HG03521 (cell line): ENCODE measurements at regions not wholly inside any gene's neighbourhood (a gene's known extent, or its start where the extent isn't known, plus 50 kb on each side); places are given as distances from the start of the nearest gene placed in this dataset.
A peak's percentile ranks its signal among the peaks of the same experiment; 100 is the strongest.

Experiments
- ATAC-seq: cut with Tn5 transposase; IDR thresholded peaks from one replicate; pipeline ENCODE4 v1.9.1; 2021; ENCODE audit warnings: mild to moderate bottlenecking, moderate library complexity; ENCODE audit not compliant: unreplicated experiment

DNA sequence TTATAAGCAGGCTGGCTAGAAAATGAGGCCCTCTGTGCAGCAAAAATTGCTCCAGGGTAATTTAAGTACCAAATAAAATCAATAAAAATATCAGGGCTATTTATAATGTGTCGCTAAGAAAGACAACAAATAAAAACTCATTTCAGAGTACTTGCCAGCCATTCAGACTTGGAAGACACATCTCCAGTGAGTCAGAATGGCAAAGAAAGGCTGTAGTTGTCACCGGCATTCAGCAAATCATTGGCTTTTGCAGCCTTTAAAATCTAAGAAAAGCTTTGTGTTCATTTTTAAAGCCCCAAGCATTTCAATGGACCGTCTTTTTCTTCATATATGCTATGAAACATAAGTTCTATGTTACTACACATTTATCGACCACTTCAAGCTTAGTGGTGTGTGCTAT, 141.1 kb upstream of the HNMT start:
- ATAC-seq: no peak

DNA sequence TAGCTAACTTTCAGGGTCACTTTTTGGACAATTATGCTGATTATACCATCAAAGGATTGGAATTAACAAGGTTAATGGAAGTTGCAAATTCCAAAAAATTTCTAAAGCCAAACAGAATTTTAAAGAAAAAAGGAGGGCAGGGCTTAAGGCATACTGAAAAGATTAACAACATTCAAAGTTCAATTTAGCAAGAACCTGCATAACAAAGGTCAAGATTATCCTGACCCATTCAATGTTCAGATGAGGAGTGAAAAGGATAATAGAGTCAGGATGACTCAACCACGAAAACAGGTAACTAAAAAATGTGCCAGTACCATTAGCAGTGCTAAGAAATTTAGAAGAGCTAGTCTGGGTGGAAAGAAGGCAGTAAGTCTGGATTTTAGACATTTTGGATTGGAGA, 139.8 kb upstream of the HNMT start:
- no peak for ATAC-seq

DNA sequence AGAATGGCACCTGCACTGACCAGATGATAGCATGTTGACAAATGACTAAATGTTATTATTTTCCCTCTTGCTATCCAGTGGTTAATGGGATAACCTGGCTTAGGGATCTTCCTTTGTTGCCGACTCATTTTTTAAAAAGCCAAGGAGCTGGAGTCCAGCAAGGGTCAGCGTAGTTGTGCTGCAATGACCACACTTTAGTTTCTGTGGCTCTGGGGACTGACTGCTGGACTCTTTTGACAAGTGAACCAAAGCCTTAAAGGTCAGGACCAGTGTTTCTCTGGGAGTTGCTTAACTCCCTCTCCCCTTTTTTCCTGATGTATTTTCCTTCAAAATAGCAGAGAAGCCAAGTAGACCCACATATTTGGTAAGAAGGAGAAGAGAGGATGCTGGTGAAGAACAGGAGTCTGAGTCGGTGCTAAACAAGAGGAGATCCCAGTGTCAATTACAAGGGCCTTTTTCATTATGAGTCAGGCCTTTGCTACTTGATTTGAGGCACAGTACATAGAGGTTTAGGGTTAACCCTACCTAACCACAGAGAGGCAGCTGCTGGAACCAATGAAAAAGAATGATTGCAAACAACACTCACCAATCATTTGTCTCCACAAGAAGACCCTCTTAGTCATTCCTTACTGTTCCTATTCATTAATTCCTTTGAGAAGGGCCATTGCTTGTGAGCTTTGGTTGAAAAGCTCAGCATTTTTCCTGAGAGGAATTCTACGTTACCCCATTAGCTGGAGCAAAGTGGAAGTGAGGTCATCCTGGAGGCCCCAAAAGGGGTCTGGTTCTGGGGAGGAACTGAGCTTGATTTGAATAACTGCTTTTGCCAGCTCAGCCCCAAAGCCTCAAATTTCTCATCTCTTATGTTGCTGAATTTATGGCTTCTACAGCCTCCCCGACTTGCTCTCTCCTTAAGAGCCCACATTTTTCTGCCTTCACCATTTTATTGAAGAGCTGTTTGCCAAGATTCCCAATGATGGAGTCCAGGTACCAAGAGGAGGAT, 137.6 kb upstream of the HNMT start:
- ATAC-seq: peak; percentile 84

DNA sequence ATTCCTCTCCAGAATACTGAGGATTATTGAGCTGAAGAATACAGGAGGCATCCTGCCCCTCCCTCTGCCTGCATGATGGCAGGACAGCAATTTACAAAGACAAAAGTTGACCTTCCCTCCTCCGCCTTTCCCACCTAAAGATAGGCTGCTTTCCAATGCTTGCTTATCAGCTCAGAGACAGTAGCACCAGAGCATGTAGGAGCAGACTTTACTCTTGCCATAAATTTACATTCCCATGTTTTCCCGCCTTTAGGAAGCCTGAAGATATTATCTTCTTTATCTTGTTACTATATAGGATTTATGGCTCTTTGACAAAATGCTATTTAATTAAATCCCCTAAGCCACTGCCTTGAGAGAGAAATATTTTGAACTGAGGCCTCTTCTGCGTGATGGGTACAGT, 135.6 kb upstream of the HNMT start:
- ATAC-seq: no peak

DNA sequence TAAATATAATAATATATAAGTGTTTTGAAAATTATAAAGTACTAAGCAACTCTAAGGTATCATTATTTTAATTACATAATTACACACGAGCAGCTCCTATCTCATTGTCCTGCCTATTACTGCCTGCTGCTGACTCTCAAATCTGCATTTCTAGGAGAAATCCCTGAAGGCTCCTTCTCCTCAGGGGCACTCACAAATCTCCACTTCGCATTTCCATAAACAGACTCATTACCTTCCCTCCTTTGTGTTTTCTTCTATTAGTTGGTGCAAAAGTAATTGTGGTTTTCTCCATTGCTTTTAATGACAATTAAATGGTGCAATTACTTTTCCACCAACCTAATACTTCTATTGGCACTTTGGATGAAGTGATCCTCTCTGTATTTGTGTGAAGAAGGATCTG, 135.0 kb upstream of the HNMT start:
- no peak for ATAC-seq

DNA sequence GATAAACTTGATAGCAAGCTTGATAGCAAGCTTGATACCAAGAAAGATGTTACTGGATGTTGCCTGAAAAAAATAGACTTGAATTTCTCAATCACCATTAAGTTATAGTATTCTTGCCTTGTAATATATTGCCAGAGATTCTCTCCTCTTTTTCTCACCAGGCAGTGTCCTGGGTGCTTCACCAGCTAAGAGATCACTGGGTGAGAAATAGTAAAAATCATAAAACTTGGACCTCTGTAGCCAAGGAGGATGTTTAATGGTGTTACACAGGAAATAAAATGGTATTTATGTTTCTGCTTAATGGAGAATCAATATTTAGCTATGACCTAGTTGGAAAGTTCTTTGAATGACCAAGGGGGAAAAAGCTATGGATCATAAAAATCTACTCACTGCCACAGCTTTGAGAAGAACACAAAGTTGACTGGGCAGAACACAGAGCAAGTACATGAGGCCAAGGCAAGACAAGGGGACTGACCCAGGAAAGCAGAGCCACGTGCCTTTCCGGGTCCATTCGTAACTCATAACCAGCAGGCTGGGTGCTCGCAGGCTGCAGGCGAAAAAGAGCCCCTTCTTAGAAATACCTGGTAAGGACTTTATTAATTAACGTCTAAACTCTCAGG, 129.4 kb upstream of the HNMT start:
- ATAC-seq: no peak

DNA sequence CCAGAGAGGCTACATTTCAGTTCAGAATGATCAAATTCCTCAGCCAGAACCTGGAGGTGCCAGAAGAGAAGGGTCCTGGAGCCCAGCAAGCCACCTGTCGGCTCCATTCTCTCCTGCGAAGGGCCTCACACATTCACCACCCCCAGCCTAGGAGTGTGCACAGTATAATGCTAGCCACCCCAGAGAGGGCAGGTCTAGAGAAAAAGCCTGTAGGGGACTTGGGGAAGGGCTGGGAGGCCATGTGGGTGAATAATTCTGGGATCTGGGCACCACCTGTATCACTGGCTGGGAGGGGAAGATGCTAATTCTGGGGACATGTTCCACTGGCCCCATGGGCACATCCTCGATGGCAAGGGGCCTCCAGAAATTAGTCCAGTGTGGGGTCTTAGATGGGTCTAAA, 127.6 kb upstream of the HNMT start:
- ATAC-seq: no peak

DNA sequence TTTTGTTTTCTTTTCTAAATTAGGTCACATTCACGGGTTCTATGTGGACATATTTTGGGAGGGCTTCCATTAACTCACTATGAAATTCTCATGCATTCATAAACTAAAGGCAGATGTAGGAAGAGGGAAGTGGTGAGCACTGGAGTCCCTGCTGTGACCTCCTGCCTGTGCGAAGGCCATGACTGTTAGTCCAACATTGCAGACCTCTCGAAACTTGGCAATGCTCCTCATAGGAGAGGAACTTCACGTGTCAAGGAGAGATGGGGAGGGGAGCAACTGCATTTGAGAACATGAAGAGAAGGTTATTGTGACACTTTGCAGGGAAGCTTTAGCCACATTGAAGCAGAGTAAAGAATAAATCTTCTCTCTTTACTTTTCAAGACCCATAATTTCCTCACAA, 126.4 kb upstream of the HNMT start:
- no peak for ATAC-seq

DNA sequence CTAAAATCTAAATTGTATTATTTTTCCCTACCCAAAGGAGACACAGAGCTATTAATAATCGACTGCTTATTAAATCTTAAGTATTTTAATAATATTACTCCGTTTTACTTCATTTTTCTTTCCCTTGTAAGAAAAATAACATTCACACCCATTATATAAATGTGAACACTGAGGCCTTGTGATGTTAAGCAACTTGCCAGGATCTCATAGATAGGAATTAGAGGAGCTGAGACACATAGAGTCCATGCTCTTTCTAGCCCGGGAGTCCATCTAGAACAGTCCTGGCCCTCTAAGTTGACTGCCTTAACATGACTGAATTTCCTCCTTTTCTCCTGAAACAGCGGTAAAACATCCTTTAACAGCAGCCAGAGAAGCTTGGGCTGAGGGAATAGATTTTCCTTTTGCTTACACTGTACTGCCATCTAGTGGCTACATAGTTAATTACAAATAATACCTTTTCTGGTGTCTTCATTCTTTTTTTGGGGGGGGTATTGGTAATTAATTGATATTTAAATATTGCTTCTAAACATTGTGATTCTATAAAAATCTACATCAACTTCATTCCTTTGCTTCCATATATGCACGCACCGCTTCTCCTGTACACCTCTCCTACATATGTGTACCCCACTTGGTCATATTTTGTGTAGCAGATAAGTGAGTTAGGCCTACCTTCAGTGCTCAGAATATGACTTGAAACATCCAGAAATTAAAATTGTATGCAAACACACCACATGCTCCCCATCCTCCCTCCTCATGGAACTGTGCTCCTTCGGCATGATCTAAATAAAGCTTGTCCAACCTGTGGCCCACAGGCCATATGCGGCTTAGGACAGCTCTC, 125.8 kb upstream of the HNMT start:
- peak; percentile 51 for ATAC-seq

DNA sequence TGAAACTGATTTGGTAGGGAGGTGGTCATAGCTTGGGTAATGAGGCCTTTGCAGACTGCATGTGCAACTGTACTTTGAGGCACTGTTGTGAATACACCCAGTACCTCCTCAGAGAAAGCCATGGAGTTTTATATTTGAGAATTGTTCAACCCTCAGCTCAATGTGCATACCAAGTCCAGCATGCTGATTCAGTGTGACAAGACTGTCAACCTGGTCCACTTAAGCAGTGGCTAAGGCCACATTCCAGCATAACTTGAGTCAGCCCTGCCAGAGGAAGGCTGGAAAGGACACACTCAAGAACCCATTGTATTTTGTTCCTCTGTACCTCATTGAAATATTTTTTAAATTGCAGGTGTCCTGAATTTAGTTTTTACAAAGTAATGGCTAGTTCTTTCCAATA, 121.8 kb upstream of the HNMT start:
- ATAC-seq: no peak

DNA sequence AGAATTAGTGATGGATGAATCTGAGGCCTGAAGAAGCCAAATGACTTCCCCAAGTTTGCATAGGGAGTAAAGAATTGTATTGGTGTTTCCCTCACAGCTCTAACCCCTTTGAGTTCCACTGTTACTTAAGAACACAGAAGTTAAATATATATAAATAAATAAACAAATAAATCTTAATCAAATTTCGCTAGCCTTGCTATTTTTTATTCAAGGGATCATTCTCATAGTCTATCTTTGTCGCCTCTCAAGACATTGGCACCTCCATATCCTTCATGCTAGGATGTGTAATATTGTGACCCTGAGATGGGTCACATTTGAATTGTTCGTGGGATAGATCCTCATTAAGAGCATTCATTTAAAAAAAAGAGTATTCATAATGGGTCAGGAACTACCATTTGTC, 121.3 kb upstream of the HNMT start:
- no peak for ATAC-seq

DNA sequence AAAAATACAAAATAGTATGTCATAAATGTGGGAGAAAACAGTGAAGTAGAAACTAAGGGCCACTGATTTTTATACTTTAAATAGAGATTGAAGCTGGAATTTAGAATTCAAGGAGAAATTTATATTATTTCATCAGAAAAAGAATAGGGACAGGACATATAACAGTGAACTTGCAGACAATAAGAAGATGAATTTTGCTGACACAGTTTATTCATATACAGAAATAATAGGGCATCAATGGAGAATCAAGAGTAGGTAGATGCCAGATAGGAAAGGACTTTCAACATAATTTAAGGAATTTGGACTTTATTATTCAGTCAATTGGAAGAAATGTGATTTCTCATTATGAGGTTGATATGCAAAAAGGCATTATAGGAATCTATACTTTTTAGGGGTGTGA, 118.9 kb upstream of the HNMT start:
- ATAC-seq: no peak

DNA sequence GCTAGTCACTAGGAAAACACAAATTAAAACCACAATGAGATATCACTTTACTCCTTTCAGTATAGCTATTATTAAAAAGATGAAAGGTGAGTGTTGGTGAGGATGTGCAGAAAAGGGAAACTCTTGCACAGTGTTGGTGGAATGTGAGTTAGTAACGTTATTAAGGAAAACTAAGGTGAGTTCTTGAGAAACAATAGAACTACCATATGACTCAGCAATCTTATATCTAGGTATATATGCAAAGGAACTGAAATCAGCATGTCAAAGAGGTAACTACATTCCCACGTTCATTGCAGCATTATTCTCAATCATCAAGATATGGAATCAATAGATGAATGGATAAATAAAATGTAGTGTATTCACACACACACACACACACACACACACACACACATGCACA, 117.3 kb upstream of the HNMT start:
- no peak for ATAC-seq

DNA sequence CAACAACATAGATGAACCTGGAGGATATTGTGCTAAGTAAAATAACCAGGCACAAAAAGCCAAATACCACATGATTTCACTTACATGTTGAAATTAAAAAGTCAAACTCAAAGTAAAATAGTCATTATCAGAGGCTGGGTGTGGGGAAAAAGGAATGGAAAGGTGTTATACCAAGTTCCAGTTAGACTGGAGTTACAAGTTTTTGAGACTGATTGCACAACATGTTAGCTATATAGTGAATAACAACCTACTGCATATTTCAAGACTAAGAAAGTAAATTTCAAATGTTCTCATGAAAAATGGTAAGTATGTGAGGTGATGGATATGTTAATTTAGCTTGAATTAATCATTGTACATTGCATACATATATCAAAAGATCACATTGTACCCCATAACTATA, 116.8 kb upstream of the HNMT start:
- no peak for ATAC-seq

DNA sequence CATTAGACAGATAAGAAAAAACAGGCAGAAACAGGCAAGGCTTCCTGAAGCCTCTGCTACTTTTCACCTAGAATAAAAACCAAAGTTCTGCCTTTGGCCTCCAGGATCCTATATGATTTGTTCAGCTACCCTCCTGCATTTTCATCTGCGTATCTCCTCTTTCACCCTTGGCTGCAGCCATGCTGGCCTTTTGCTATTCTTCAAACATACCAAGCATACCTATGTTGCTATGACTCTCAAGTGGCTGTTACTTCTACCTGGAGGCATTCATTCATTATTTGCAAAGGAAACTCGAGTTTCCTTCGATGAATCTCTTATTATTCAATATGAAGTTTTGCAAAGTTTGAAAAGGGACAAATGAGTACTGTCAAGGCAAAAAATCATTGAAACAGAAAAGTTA, 106.4 kb upstream of the HNMT start:
- ATAC-seq: no peak

DNA sequence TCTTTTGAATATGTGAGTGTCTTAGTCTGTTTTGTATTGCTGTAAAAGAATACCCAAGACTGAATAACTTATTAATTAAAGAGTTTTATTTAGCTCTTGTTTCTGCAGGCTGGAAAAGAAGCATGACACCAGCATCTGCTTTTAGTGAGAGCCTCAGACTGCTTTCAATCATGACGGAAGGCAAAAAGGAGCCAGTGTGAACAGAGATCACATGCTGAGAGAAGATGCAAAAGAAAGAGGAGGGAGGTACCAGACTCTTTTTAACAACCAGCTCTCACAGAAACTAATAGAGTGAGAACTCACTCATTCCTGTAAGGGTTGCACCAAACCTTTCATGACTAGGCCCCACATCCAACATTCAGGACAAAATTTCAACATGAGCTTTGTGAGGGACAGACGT, 101.6 kb upstream of the HNMT start:
- ATAC-seq: no peak

DNA sequence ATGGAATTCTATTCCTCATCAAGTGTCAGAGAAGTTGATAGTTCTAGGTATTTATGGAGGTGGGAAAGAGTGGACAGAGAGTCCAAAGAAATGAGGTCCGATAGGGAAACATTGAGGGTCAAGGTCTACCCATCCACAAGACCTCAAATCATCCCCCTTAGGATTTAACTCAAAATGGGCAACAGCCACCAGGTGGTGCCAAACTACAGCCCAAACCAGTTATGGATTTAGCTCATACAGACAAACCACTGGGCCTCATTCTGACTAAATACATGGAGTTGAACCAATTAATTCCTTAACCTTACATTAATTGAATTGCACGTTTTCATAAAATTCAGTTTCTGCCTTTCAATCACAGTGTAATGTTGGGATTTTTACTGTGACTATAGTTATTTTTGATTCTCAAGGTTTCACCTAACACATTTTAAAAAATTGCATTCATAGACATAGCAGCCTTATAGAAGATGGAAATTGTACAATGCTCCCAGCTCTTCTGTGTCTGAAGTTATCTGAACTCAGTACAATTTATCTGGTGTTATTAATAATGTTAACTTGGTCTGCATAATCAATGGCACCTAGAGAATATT, 98.2 kb upstream of the HNMT start:
- ATAC-seq: peak; percentile 55

DNA sequence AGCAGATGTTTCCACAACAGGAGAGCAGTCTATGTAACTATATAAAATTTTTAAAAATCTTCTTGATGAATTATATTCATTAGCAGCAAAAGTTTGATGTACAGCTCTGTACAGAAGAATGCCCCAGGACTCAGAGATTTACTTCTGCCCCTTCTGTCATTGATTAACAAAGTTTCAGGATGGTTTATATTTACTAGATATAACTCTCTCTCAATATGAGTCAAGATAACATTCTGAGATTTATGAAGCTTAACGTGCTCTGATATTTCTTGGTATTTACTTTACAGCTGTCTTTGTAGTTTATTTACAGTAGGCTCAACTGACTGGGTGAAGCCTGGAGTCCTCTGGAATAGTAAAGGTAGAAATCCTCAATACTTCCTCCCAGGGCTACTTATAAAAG, 93.6 kb upstream of the HNMT start:
- peak; percentile 56 for ATAC-seq

DNA sequence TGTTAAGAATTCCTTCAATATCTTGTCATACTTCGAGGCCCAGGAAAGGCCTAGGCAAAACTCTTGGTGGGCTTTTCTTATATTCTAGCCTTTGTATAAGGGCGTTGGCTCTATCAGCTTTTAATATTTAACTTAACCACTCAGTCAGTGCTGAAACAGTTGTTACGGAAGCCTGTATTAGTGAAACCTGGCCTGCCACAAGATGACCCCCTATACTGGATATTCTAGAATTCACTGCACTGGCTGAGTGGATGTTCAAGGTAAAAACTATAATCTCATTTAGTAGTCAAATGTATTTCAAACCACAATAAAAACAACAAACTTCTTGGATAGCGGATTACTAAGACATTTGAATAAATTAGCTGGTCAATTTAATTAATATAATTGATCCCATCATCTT, 91.7 kb upstream of the HNMT start:
- ATAC-seq: peak; percentile 57

DNA sequence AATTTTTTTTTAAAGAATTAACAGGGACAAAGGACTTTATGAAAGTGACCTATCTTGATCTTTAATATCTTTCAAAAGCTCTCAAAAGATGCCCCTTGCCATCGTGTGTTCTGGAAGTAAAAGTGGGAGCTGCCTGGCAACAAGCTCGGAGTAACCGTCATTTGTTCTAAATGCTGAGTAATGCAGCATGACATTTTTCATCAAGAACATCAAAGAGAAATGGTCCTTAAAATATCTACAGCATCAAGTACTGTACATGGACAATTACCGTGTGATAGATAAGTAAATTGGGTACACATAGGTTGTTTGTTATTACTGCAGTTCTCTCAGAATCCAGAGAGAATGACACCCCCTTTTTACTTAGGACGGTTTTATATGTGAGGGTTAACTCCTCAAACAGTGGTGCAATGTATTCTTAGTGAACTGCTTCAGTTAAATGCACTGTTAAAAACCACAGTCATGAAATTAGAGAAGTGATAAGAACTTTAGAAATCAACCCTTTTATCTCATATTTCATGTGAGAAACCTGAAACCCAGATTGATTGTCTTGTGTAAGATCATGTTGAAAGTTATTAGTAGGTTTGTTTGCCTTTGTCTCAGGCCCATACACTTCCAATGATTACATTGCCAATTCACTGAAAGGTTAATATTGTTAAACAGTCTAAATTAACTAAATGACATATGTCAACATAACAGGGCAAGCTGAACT, 90.6 kb upstream of the HNMT start:
- ATAC-seq: no peak

DNA sequence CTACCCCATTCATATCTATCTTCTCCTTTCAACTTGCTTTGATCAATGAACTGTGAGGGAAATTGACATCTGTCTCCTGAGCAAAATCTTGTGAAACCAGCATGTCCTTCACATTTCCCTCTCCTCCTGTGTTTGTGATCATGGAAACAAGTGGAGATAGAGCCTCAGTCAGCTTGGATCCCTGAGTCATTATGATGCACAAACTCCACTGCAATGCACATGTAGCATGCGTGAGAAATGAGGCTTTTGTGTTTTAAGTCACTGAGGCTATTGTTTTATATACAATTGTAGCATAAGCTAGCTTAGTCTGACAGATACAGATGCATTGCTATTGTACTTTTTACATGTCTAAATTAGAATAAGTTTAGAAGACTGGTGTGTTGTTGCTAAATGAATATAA, 85.2 kb upstream of the HNMT start:
- ATAC-seq: no peak
